Panc1 (cell line): ENCODE measurements at regions not wholly inside any gene's neighbourhood (a gene's known extent, or its start where the extent isn't known, plus 50 kb on each side); places are given as distances from the start of the nearest gene placed in this dataset.

Experiments
- POLR2AphosphoS5 ChIP-seq: IDR thresholded peaks from 2 replicates; pipeline ENCODE4 v1.6.1; 2012; ENCODE audit warnings: mild to moderate bottlenecking, low read depth, low read length, moderate library complexity
- SIN3A ChIP-seq: IDR thresholded peaks from 2 replicates; pipeline ENCODE4 v1.6.1; 2012; ENCODE audit warnings: low read depth, mild to moderate bottlenecking, low read length, moderate library complexity, borderline replicate concordance; ENCODE audit not compliant: insufficient read depth
- TF ChIP-seq, protein P1 (sequence below): fragments of 450-650 bp; IDR thresholded peaks from 2 replicates; pipeline ENCODE4 v1.5.1; 2017; ENCODE audit warnings: mild to moderate bottlenecking

GRCh38 chrX:146173742-146174141, 356.1 kb downstream of the SLITRK2 start:
- TF ChIP-seq, protein P1, sequence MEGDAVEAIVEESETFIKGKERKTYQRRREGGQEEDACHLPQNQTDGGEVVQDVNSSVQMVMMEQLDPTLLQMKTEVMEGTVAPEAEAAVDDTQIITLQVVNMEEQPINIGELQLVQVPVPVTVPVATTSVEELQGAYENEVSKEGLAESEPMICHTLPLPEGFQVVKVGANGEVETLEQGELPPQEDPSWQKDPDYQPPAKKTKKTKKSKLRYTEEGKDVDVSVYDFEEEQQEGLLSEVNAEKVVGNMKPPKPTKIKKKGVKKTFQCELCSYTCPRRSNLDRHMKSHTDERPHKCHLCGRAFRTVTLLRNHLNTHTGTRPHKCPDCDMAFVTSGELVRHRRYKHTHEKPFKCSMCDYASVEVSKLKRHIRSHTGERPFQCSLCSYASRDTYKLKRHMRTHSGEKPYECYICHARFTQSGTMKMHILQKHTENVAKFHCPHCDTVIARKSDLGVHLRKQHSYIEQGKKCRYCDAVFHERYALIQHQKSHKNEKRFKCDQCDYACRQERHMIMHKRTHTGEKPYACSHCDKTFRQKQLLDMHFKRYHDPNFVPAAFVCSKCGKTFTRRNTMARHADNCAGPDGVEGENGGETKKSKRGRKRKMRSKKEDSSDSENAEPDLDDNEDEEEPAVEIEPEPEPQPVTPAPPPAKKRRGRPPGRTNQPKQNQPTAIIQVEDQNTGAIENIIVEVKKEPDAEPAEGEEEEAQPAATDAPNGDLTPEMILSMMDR: no peak
- no peak for TF ChIP-seq POLR2AphosphoS5
- TF ChIP-seq SIN3A: no peak
